ENCODE measurements at regions not wholly inside any gene's neighbourhood (a gene's known extent, or its start where the extent isn't known, plus 50 kb on each side); places are given as distances from the start of the nearest gene placed in this dataset.
A peak's percentile ranks its signal among the peaks of the same experiment; 100 is the strongest.

DNA sequence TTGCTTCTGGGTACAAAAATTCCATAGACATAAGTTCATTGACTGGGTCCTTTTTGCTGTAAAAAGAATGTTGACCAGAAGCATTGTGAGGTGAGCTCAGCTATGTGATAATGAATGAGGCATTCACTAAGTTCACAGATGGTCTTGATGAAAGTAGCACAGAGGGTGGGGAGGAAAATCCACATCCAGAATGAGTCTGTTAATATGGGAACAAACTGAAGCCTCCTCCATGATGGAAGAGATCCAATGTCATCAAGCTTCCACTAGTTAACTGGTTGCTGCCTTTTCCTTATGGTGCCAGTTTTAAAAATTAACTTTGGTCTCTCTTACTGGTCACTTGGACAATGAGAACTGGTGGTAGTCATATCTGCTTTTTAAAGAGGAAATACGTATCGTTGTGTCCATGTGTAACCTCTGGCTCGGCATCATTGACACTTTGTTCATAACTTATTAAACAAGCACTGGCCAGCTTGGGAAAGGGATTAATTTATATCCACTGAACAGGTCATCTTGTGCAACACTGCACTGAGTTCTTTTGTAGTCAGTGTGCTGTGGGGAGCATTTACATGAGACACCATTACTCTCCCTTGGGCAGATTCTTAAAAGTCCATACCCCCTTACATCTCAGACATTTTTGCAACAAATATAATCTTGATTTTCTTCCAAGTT is 88.6 kb downstream of the ADAMTS1 start (continued):
- TF ChIP-seq, protein P1, sequence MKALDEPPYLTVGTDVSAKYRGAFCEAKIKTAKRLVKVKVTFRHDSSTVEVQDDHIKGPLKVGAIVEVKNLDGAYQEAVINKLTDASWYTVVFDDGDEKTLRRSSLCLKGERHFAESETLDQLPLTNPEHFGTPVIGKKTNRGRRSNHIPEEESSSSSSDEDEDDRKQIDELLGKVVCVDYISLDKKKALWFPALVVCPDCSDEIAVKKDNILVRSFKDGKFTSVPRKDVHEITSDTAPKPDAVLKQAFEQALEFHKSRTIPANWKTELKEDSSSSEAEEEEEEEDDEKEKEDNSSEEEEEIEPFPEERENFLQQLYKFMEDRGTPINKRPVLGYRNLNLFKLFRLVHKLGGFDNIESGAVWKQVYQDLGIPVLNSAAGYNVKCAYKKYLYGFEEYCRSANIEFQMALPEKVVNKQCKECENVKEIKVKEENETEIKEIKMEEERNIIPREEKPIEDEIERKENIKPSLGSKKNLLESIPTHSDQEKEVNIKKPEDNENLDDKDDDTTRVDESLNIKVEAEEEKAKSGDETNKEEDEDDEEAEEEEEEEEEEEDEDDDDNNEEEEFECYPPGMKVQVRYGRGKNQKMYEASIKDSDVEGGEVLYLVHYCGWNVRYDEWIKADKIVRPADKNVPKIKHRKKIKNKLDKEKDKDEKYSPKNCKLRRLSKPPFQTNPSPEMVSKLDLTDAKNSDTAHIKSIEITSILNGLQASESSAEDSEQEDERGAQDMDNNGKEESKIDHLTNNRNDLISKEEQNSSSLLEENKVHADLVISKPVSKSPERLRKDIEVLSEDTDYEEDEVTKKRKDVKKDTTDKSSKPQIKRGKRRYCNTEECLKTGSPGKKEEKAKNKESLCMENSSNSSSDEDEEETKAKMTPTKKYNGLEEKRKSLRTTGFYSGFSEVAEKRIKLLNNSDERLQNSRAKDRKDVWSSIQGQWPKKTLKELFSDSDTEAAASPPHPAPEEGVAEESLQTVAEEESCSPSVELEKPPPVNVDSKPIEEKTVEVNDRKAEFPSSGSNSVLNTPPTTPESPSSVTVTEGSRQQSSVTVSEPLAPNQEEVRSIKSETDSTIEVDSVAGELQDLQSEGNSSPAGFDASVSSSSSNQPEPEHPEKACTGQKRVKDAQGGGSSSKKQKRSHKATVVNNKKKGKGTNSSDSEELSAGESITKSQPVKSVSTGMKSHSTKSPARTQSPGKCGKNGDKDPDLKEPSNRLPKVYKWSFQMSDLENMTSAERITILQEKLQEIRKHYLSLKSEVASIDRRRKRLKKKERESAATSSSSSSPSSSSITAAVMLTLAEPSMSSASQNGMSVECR (CRISPR knock-in tag; IDR thresholded peaks at IDR 0.05; ENCODE audit: borderline replicate concordance) = no peak
- no peak for TF ChIP-seq NR1H2 (CRISPR knock-in tag; IDR thresholded peaks at IDR 0.05)
- no peak for TF ChIP-seq ZNF219 (CRISPR knock-in tag; IDR thresholded peaks at IDR 0.05; ENCODE audit: borderline replicate concordance)
- no peak for TF ChIP-seq CREM (CRISPR knock-in tag; IDR thresholded peaks at IDR 0.05)
- TF ChIP-seq, protein P2, sequence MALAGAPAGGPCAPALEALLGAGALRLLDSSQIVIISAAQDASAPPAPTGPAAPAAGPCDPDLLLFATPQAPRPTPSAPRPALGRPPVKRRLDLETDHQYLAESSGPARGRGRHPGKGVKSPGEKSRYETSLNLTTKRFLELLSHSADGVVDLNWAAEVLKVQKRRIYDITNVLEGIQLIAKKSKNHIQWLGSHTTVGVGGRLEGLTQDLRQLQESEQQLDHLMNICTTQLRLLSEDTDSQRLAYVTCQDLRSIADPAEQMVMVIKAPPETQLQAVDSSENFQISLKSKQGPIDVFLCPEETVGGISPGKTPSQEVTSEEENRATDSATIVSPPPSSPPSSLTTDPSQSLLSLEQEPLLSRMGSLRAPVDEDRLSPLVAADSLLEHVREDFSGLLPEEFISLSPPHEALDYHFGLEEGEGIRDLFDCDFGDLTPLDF (CRISPR knock-in tag; IDR thresholded peaks at IDR 0.05) = no peak
- no peak for TF ChIP-seq SMAD4 (CRISPR knock-in tag; IDR thresholded peaks at IDR 0.05)
- no peak for TF ChIP-seq ETV6 (CRISPR knock-in tag; IDR thresholded peaks at IDR 0.05)

DNA sequence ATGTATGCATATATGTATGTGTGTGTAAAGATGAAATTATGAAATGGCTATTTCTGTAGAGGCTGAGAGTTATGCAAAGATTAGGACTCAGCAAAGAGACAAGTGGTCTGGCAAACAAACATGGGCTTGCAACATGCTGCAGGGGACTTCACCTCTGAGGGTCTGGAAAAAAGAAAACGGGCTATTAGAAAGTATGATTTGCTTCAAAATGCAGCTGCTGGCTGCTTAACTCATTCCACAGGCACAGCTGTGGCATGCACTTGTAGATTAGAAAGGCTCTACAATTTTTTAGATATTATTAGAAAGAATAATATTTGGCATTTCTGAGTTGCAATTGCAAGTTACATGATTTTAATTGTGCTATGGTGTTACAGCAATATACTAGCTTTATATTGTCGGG is 90.4 kb downstream of the ADAMTS1 start:
- TF ChIP-seq CREB1 (CRISPR knock-in tag; IDR thresholded peaks at IDR 0.05) (no peak), ZBTB21 (CRISPR knock-in tag; IDR thresholded peaks at IDR 0.05; ENCODE audit: borderline replicate concordance) (no peak)
- TF ChIP-seq, protein P3, sequence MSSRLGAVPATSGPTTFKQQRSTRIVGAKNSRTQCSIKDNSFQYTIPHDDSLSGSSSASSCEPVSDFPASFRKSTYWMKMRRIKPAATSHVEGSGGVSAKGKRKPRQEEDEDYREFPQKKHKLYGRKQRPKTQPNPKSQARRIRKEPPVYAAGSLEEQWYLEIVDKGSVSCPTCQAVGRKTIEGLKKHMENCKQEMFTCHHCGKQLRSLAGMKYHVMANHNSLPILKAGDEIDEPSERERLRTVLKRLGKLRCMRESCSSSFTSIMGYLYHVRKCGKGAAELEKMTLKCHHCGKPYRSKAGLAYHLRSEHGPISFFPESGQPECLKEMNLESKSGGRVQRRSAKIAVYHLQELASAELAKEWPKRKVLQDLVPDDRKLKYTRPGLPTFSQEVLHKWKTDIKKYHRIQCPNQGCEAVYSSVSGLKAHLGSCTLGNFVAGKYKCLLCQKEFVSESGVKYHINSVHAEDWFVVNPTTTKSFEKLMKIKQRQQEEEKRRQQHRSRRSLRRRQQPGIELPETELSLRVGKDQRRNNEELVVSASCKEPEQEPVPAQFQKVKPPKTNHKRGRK (CRISPR knock-in tag; IDR thresholded peaks at IDR 0.05; ENCODE audit: borderline replicate concordance) = no peak
- TF ChIP-seq, protein P4, sequence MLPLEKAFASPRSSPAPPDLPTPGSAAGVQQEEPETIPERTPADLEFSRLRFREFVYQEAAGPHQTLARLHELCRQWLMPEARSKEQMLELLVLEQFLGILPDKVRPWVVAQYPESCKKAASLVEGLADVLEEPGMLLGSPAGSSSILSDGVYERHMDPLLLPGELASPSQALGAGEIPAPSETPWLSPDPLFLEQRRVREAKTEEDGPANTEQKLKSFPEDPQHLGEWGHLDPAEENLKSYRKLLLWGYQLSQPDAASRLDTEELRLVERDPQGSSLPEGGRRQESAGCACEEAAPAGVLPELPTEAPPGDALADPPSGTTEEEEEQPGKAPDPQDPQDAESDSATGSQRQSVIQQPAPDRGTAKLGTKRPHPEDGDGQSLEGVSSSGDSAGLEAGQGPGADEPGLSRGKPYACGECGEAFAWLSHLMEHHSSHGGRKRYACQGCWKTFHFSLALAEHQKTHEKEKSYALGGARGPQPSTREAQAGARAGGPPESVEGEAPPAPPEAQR (CRISPR knock-in tag; IDR thresholded peaks at IDR 0.05) = no peak
- H3K36me3 Mint-ChIP-seq = no peaks in the 10 kb centered on the region
- H3K27ac Mint-ChIP-seq = no peak overlapping the region
- no peak for DNase-seq (ENCODE audit: low spot score)
- H3K9me3 Mint-ChIP-seq = no peaks in the 10 kb centered on the region
- ChIA-PET CTCF (no interaction called here), POLR2A (no interaction called here)
- H3K4me1 Mint-ChIP-seq = no peaks in the 10 kb centered on the region
- H3K4me3 Mint-ChIP-seq = no peak overlapping the region
- no peak for ATAC-seq
- no peaks in the 10 kb centered on the region; the same call in 1 of the 2 replicates for H3K27me3 Mint-ChIP-seq (ENCODE audit: low read depth)

DNA sequence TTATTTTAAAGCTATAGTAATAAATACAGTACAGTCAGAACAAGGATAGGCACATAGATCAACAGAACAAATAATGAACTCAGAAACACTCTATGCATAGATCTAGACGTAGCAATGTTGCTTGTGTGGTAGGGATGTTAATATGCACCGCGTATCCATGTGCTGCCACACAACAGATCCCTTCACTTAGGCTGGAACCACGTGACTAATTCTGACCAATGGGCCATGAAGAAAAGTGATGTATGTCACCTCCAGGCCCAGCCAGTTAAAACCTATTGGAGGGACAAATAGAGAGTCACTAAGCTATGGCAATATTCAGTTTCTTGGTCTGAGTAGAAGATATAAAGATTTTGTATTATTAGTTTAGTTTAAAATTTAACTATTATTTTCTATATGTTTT is 91.4 kb downstream of the ADAMTS1 start:
- ChIA-PET POLR2A (no interaction called here), CTCF (no interaction called here)
- ATAC-seq (peak; percentile 46), DNase-seq (ENCODE audit: low spot score) (no peak)
- no peaks in the 10 kb centered on the region for H3K4me1 Mint-ChIP-seq
- no peak overlapping the region for H3K27ac Mint-ChIP-seq
- no peaks in the 10 kb centered on the region for H3K36me3 Mint-ChIP-seq
- H3K4me3 Mint-ChIP-seq = no peak overlapping the region
- H3K27me3 Mint-ChIP-seq (ENCODE audit: low read depth) = no peaks in the 10 kb centered on the region; the same call in 1 of the 2 replicates
- no peak for TF ChIP-seq ZNF317 (CRISPR knock-in tag; IDR thresholded peaks at IDR 0.05; ENCODE audit: borderline replicate concordance, low read depth)
- no peaks in the 10 kb centered on the region for H3K9me3 Mint-ChIP-seq
